GM18873 (cell line): ENCODE measurements at regions not wholly inside any gene's neighbourhood (a gene's known extent, or its start where the extent isn't known, plus 50 kb on each side); places are given as distances from the start of the nearest gene placed in this dataset.
A peak's percentile ranks its signal among the peaks of the same experiment; 100 is the strongest.

Experiments used
- ATAC-seq: cut with Tn5 transposase; IDR thresholded peaks from one replicate; pipeline ENCODE4 v1.9.1; 2021; ENCODE audit warnings: mild to moderate bottlenecking, moderate library complexity, moderate number of reproducible peaks; ENCODE audit not compliant: unreplicated experiment, low FRiP score

DNA sequence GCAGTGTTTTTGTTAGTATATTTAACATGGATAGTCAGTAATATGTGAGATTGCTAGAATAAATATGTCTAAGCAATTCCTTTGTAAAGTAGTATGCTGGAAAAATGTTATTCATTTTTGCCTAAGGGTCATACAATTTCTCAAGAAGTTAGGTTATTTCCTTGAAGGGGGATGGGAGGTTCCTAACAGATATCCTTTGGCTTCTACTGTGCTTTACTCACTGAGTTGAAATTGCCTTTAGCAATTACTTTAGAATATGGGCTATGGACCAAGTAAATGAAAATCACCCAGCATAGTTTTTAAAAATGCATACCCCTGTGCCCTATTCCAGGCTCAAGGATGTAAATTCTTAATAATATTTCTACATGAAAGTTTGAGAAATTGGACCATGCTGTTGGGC lies 1386.4 kb upstream of the SLC39A10 start:
- no peak for ATAC-seq

- ATAC-seq = no peak
These were observed 1392.4 kb upstream of the SLC39A10 start for GRCh38 chr2:194264586-194264985.

- no peak for ATAC-seq
These were observed 1396.8 kb upstream of the SLC39A10 start for GRCh38 chr2:194260185-194260584.

- ATAC-seq = no peak
These were observed 1399.9 kb upstream of the SLC39A10 start for GRCh38 chr2:194257095-194257494.

DNA sequence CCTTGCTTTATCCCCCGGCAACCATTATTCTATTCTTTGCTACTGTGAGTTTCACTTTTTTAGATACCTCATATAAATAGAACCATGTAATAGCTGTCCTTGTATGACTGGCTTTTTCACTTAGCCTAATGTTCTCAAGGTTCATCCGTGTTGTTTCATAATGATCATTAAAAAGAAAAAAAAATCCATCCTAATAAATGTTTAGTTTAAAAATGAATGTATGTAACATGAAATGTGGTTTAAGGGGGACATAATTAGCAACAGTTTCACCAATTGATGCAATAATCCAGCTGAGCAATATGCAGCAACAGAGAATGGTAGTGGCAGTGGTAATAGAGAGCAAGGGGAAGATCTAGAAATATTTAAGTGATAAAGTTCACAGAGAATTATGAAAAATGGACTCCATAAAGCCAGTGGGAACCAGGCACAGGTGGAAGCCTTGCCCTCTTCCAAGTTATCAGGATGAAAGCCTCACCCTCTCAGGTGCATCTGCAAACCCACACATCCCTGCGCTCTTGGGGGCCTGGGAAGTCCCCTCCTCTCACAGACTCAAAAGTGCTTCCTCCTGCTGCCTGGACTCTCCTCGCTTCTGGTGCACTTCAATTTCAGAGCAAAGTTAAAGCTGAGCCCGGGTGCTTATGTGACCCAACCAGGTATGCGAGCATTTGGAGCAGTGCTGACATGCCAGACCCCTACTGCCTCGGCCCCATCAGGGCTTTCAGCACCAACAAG lies 1403.3 kb upstream of the SLC39A10 start:
- no peak for ATAC-seq

GRCh38 chr2:194252127-194252526 lies 1404.9 kb upstream of the SLC39A10 start:
- no peak for ATAC-seq

DNA sequence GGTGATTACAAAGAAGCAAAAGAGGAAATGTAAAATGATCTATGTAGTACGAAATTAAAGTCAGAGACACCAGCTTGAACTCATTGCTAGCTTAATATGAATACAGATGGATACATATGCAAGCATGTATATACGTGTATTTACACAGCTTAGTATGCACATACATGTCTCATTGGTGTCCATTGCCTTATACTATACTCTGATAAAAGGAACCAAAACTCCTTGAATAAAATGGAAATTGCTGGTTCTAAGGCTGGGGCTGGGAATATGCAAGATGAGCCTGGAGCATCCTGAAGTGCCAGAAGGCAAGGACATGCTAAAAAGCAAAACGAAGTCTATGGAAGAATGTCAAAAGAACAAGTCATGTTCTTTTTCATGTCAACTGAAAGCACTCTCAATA lies 1424.4 kb upstream of the SLC39A10 start:
- no peak for ATAC-seq

DNA sequence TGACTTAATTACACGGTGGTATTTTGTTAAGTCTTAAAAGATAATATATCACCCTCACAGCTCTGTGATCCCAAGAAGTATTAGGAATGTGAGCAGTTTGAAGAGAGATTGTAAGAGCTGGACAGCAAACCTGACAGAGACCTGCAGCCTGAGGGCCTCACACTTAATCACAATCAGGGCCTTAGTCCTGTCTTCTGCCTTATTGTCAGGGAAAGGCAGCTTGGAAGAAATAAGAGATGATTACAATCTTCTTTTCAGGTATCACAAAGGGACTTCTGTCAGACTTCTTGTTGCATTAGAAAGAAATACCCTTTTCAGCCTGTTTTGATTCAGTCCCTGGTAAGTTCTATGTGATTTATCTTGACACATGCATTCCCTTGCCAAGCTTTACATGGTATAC lies 1433.8 kb upstream of the SLC39A10 start:
- ATAC-seq = no peak

DNA sequence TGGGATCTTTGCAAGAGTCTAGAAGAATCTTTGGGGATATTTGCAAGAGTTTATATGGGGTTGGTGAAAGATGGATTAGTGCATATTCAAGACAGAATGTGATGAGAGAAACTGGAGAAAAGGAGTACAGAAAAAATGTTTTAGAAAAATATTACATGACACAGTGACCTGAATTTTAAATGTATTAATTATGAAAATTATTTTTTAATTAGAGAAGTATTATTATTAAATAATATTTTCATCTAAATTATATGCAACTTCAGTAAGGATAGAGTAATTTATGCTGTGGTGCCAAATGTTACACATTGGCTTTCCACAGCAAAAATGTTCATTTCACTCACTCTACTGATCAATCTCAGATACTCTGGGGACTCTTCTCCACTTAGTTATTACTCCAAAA lies 1442.8 kb upstream of the SLC39A10 start:
- no peak for ATAC-seq

DNA sequence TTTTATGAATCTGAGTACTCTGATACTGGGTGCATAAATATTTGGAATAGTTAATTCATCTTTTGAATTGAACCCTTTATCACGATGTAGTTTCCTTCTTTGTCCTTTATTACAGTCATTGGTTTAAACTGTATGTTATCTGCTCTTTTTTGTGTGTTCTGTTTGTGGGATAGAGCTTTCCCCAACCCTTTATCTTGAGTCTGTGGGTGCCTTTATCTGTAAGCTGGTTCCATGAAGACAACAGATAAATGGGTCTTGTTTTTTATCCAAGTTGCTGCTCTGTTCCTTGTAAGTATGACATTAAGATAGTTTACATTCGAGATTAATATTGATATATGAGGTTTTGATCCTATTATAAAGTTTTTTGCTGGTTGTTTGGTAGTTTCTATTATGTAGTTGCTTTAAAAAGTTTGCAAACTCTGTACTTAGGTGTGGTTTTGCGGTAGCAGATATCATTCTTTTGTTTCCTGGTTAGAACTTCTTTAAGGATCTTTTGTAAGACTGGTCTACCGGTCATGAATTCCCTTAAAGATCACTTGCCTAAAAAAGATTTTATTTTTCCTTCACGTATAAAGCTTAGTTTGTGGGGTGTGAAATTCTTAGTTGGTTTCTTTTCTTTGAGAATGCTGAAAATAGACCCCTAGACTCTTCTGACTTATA lies 1451.3 kb upstream of the SLC39A10 start:
- no peak for ATAC-seq

DNA sequence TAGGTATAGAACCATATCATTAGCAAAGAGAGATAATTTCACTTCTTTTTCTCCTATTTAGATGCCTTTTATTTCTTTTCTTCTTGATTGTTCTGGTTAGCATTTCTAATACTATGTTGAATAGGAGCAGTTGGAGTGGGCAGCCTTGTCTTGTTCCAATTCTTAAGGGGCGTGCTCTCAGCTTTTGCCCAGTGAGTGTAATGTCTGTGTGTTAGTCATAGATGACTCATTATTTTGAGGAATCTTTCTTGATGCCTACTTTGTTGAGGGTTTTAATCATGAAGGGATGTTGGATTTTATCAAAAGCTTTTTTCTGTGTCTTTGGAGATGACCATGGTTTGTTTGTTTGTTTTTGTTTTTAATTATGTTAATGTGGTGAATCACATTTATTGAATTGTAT lies 1453.1 kb upstream of the SLC39A10 start:
- ATAC-seq = no peak

- no peak for ATAC-seq
These were observed 1474.1 kb upstream of the SLC39A10 start for GRCh38 chr2:194182888-194183287.

DNA sequence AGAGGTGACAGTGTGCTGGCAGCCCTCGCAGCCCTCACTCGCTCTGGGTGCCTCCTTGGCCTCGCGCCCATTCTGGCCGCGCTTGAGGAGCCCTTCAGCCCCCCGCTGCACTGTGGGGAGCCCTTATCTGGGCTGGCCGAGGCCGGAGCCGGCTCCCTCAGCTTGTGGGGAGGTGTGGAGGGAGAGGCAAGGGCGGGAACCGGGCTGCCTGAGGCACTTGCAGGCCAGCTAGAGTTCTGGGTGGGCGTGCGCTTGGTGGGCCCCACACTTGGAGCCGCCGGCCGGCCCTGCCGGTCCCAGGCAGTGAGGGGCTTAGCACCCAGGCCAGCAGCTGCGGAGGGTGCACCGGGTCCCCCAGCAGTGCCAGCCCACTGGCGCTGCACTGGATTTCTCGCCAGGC lies 1480.9 kb upstream of the SLC39A10 start:
- no peak for ATAC-seq

DNA sequence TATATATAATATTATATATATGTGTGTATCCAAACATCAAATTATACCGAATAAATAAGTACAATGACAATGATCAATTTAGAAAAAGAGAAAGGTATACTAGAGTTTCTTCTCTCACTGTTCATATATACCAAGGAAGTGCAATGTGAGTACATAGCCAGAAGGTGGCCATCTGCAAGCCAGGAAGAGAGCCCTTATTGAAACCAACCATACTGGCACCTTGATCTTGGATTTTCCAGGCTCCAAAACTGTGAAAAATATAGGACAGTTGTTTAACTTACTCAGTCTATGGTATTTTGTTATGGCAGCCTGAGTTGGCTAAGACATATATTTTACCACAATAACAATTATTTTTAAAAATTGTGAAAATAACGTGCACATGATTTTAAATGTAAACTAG lies 1490.2 kb upstream of the SLC39A10 start:
- ATAC-seq = peak; percentile 49

GRCh38 chr2:194155431-194155830 lies 1501.6 kb upstream of the SLC39A10 start:
- no peak for ATAC-seq

- ATAC-seq = no peak
These were observed 1505.8 kb upstream of the SLC39A10 start for GRCh38 chr2:194151231-194151630.

GRCh38 chr2:194135463-194135862 lies 1521.6 kb upstream of the SLC39A10 start:
- ATAC-seq = no peak

GRCh38 chr2:194128810-194129209 lies 1528.2 kb upstream of the SLC39A10 start:
- no peak for ATAC-seq

DNA sequence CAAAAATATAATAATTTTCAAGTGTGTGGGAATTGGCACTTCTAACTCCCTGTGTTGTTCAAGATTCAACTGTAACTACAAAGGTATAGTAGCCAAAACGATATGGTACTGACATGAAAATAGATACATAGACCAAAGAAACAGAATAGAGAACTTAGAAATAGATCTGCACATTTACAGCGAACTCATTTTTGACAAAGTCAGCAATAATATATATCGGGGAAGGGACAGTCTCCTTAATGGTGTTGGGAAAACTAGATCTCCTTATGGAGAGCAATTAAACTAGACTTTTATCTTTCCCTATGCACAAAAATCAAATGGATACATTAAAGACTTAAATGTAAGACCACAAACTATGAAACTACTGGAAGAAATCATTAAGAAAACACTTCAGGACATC lies 1530.6 kb upstream of the SLC39A10 start:
- ATAC-seq = no peak

- no peak for ATAC-seq
These were observed 1540.2 kb upstream of the SLC39A10 start for GRCh38 chr2:194116861-194117260.

DNA sequence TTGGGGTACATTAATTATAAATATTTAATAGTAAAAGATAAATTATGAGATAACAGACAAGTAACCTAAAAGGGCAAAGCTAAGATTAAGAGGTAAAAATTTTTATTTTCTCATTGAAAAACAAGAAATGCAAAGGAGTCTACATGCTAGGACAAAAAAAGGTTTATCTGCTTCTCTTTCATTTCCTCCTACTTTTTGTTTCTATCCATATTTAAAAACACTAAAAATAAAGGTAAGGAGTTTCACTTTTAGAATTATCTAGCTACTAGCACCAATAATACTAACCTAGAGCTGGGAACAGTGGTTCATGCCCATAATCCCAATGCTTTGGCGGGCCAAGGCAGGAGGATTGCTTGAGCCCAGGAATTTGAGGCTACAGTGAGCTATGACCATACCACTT lies 1551.7 kb upstream of the SLC39A10 start:
- no peak for ATAC-seq

GRCh38 chr2:194104687-194105086 lies 1552.3 kb upstream of the SLC39A10 start:
- ATAC-seq = peak; percentile 90
